PC-9 (cell line): ENCODE measurements at regions not wholly inside any gene's neighbourhood (a gene's known extent, or its start where the extent isn't known, plus 50 kb on each side); places are given as distances from the start of the nearest gene placed in this dataset.

Source experiments
- BruUV-seq: library from RNA; stranded (reverse); fragments of 400-500 nt; replicated peaks from 2 replicates; lab custom pipeline; 2021; lab: Mats Ljungman, UMichigan
- CTCF ChIA-PET: fragments of 300-600 bp; sonication (Branson Sonifier 250); formaldehyde crosslinking; loops from one replicate; lab custom pipeline; 2022; ENCODE audit warnings: antibody characterized with exemption; lab: Charles Lee
- POLR2A ChIA-PET: fragments of 300-600 bp; sonication (Branson Sonifier 250); formaldehyde crosslinking; loops from one replicate; lab custom pipeline; 2022; ENCODE audit warnings: antibody characterized with exemption; ENCODE audit not compliant: unreplicated experiment; lab: Charles Lee
- DNase-seq, 2 experiments: peaks; one replicate each; pipeline versions ENCODE4 v3.0.0 to v3.0.0-alpha.2; 2015 to 2022; ENCODE audit warnings: mixed read lengths in 1 of 2
- H2AFZ ChIP-seq: fragments of 200-600 bp; sonication (generic); 2 replicates; pipeline ENCODE4 v1.8.1; 2017; ENCODE audit warnings: antibody characterized with exemption
- H3F3A ChIP-seq: fragments of 200-600 bp; sonication (generic); 2 replicates; pipeline ENCODE4 v1.8.1; 2017; ENCODE audit warnings: antibody characterized with exemption, mild to moderate bottlenecking, low read depth; ENCODE audit not compliant: insufficient read depth
- H3K27ac ChIP-seq: fragments of 200-600 bp; sonication (generic); 2 replicates; pipeline ENCODE4 v1.6.1; 2016; ENCODE audit warnings: mixed run types
- H3K27me3 ChIP-seq: fragments of 200-600 bp; sonication (generic); 2 replicates; pipeline ENCODE4 v1.6.1; 2016; ENCODE audit warnings: low read depth, mixed run types; ENCODE audit not compliant: insufficient read depth
- H3K36me3 ChIP-seq: fragments of 200-600 bp; sonication (generic); 2 replicates; pipeline ENCODE4 v1.6.1; 2016; ENCODE audit warnings: low read depth, mixed run types
- H3K4me1 ChIP-seq: fragments of 200-600 bp; sonication (generic); replicated peaks from 2 replicates; pipeline ENCODE4 v1.6.1; 2016; ENCODE audit warnings: mixed run types; ENCODE audit not compliant: insufficient read depth
- H3K4me2 ChIP-seq: fragments of 200-600 bp; sonication (generic); 2 replicates; pipeline ENCODE4 v1.6.1; 2017; ENCODE audit warnings: mixed run types
- H3K4me3 ChIP-seq: fragments of 200-600 bp; sonication (generic); 2 replicates; pipeline ENCODE4 v1.6.1; 2016; ENCODE audit warnings: mixed run types
- H3K79me2 ChIP-seq: fragments of 200-600 bp; sonication (generic); 2 replicates; pipeline ENCODE4 v1.6.1; 2017; ENCODE audit warnings: low read depth, mixed run types
- H3K9me2 ChIP-seq: fragments of 200-600 bp; sonication (generic); 2 replicates; pipeline ENCODE4 v1.8.1; 2017; ENCODE audit warnings: mild to moderate bottlenecking; ENCODE audit not compliant: insufficient read depth
- H3K9me3 ChIP-seq: fragments of 200-600 bp; sonication (generic); 2 replicates; pipeline ENCODE4 v1.8.1; 2016; ENCODE audit warnings: low read depth; ENCODE audit not compliant: insufficient read depth
- H4K20me1 ChIP-seq: fragments of 200-600 bp; sonication (generic); 2 replicates; pipeline ENCODE4 v1.8.1; 2017; ENCODE audit not compliant: insufficient read depth
- EZH2 ChIP-seq: fragments of 200-600 bp; sonication (generic); IDR thresholded peaks from 2 replicates; pipeline ENCODE4 v1.8.0; 2017; ENCODE audit warnings: antibody characterized with exemption, low read depth
- intact Hi-C: fragments of 100-400 bp; cut with micrococcal nuclease; formaldehyde crosslinking; loops from one replicate; pipeline ENCODE4 v1.10.0; 2022; ENCODE audit not compliant: unreplicated experiment
- TF ChIP-seq, protein P1 (sequence below): fragments of 200-600 bp; sonication (generic); conservative IDR thresholded peaks from 2 replicates; pipeline ENCODE4 v1.6.1; 2017; ENCODE audit warnings: mixed run types, antibody characterized with exemption, mild to moderate bottlenecking, moderate library complexity

DNA sequence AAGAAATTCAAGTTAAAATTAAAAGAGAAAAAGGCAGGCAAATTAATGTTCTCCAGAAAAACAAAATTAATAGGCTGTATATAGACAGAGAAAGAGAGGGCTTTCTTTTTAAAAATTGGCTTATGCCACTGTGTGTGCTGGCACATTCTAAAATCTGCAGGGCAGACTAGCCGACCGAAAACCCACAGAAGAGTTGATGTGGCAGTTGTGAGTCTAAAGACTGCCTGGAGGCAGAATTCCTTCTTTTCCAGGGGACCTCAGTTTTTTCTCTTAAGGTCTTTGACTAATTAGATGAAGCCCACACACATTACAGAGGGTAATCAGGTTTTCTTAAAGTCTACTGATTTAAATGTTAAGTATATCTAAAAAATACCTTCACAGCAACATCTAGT, 85.7 kb downstream of the GJA1 start:
- no peak overlapping the region for H3K4me2 ChIP-seq
- no peak for DNase-seq
- H3K27me3 ChIP-seq = no peaks in the 10 kb centered on the region
- intact Hi-C loops = no loop called here
- BruUV-seq = no TSS peak
- no peaks in the 10 kb centered on the region for H3K36me3 ChIP-seq
- H3K9me2 ChIP-seq = no peaks in the 10 kb centered on the region
- no peaks in the 10 kb centered on the region for H3K9me3 ChIP-seq
- H3K79me2 ChIP-seq = no peaks in the 10 kb centered on the region
- CTCF ChIA-PET = interaction anchor here (0.7 kb wide), 1 partner anchor 532 kb away, joined by 3 read pairs; no protein-coding TSS in a partner anchor
- TF ChIP-seq, protein P1, sequence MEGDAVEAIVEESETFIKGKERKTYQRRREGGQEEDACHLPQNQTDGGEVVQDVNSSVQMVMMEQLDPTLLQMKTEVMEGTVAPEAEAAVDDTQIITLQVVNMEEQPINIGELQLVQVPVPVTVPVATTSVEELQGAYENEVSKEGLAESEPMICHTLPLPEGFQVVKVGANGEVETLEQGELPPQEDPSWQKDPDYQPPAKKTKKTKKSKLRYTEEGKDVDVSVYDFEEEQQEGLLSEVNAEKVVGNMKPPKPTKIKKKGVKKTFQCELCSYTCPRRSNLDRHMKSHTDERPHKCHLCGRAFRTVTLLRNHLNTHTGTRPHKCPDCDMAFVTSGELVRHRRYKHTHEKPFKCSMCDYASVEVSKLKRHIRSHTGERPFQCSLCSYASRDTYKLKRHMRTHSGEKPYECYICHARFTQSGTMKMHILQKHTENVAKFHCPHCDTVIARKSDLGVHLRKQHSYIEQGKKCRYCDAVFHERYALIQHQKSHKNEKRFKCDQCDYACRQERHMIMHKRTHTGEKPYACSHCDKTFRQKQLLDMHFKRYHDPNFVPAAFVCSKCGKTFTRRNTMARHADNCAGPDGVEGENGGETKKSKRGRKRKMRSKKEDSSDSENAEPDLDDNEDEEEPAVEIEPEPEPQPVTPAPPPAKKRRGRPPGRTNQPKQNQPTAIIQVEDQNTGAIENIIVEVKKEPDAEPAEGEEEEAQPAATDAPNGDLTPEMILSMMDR = no peak
- TF ChIP-seq EZH2 = no peak
- peaks cover 13% of the 10 kb centered on the region; the same call in 1 of the 2 replicates for H3K4me1 ChIP-seq
- H4K20me1 ChIP-seq = no peaks in the 10 kb centered on the region
- H3F3A ChIP-seq = no peaks in the 10 kb centered on the region
- H3K27ac ChIP-seq = no peak overlapping the region
- H3K4me3 ChIP-seq = no peak overlapping the region
- POLR2A ChIA-PET = no interaction called here
- no peak overlapping the region for H2AFZ ChIP-seq

DNA sequence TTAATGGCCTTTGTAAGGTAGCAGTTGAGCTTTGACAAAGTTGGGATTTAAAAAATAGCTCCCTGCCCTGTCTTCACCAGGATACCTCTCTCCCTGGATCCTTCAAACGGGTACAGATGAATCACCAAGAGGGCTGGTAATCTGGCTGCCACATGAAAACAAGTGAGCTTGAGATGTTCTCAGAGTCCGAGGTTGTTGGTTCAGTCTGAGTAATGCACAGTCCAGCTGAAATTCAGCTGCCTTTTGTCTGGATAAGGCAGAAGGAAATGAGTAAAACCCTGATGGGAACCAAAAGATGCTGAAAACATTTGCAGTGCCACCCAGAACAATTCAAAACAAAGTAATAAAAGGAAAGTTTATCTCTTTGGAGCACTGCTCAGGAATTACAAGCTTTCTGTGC, 86.8 kb downstream of the GJA1 start:
- DNase-seq = peak in 1 of 2 experiments; percentile 58
- ChIA-PET CTCF (no interaction called here), POLR2A (interaction anchor here (0.6 kb wide), 1 partner anchor 492 kb away, joined by 3 read pairs; no protein-coding TSS in a partner anchor)
- intact Hi-C loops = no loop called here
- H3K79me2 ChIP-seq = no peaks in the 10 kb centered on the region
- no peaks in the 10 kb centered on the region for H3K9me3 ChIP-seq
- H3K4me3 ChIP-seq = no peak overlapping the region
- H3K36me3 ChIP-seq = no peaks in the 10 kb centered on the region
- no peaks in the 10 kb centered on the region for H3F3A ChIP-seq
- no peaks in the 10 kb centered on the region for H3K27me3 ChIP-seq
- peak overlapping the region; percentile 43 for H3K4me2 ChIP-seq
- no peaks in the 10 kb centered on the region for H3K9me2 ChIP-seq
- TF ChIP-seq EZH2 = no peak
- TF ChIP-seq, protein P1 = no peak
- BruUV-seq = no TSS peak
- peaks cover 13% of the 10 kb centered on the region; the same call in 1 of the 2 replicates for H3K4me1 ChIP-seq
- H3K27ac ChIP-seq = peak overlapping the region; percentile 13; the same call in 1 of the 2 replicates
- H2AFZ ChIP-seq = peak overlapping the region; percentile 15; the same call in 1 of the 2 replicates
- H4K20me1 ChIP-seq = no peaks in the 10 kb centered on the region

DNA sequence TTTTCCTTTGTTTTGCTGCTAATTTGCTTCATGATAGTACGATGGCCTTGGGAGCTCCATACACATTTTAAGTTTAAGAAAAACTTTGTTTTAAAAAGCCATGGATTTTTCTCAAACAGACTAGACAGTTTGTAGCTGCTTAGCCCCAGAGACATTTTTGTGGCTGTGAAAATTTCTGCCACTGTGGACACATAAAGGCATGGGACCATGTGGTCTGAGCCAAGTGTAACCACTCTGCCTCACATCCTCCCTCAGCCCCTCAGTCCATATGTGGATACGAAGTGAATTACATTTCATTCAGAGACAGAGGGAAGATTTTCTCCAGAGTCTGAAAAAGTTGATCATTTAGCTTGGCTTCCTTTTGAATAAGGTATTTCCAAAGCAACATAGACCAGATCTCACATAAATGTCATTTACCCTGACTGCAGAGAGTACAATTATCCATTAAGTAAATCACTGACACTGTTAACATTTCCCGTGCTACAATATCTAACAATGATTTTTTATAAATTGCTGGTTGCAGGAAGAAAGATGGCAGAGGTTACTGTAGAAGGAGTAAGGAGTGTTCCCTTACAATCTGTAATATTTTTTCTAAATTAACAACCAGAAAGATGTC, 87.4 kb downstream of the GJA1 start:
- Histone ChIP-seq H4K20me1 (no peaks in the 10 kb centered on the region), H2AFZ (peak overlapping the region; percentile 15; the same call in 1 of the 2 replicates), H3K9me2 (no peaks in the 10 kb centered on the region), H3K27ac (no peak overlapping the region), H3K4me3 (no peak overlapping the region), H3K79me2 (no peaks in the 10 kb centered on the region), H3K9me3 (no peaks in the 10 kb centered on the region), H3K36me3 (no peaks in the 10 kb centered on the region), H3K4me1 (peaks cover 13% of the 10 kb centered on the region; the same call in 1 of the 2 replicates), H3F3A (no peaks in the 10 kb centered on the region), H3K4me2 (peak overlapping the region; percentile 43), H3K27me3 (no peaks in the 10 kb centered on the region)
- ChIA-PET POLR2A (no interaction called here), CTCF (no interaction called here)
- no peak for DNase-seq
- no TSS peak for BruUV-seq
- intact Hi-C loops = no loop called here
- TF ChIP-seq EZH2 = no peak
- TF ChIP-seq, protein P1 = no peak
